ENCODE measurements at regions not wholly inside any gene's neighbourhood (a gene's known extent, or its start where the extent isn't known, plus 50 kb on each side); places are given as distances from the start of the nearest gene placed in this dataset.

DNA sequence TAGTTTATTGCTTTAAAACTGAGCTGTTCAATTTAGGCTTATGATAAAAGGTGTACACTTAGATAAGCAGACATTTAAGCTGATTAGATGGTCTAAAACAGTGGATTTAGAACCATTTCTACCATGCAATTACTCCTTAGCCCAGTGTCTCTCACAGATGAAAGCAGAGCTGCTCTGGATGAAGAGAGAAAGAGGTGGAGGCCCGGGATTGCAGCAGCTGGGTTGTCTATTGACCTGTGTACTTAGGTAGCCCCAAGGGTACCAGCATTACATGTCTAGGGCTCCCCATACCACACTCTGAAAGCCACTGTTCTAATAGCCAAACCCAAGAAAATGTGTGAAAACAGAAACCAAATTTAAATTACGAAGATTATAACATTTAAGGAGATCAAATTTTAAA is 86.0 kb upstream of the GIMD1 start:
- TF ChIP-seq, protein P1, sequence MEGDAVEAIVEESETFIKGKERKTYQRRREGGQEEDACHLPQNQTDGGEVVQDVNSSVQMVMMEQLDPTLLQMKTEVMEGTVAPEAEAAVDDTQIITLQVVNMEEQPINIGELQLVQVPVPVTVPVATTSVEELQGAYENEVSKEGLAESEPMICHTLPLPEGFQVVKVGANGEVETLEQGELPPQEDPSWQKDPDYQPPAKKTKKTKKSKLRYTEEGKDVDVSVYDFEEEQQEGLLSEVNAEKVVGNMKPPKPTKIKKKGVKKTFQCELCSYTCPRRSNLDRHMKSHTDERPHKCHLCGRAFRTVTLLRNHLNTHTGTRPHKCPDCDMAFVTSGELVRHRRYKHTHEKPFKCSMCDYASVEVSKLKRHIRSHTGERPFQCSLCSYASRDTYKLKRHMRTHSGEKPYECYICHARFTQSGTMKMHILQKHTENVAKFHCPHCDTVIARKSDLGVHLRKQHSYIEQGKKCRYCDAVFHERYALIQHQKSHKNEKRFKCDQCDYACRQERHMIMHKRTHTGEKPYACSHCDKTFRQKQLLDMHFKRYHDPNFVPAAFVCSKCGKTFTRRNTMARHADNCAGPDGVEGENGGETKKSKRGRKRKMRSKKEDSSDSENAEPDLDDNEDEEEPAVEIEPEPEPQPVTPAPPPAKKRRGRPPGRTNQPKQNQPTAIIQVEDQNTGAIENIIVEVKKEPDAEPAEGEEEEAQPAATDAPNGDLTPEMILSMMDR (IDR thresholded peaks at IDR 0.05), result no peak
- no peak for TF ChIP-seq EZH2 (IDR thresholded peaks at IDR 0.05)

All from neural progenitor cell (in vitro differentiated cells).